NCI-H128 (cell line): ENCODE measurements at regions not wholly inside any gene's neighbourhood (a gene's known extent, or its start where the extent isn't known, plus 50 kb on each side); places are given as distances from the start of the nearest gene placed in this dataset.
"Not testable (repeated sequence)": the region's sequence is repeated elsewhere in the genome, so short reads cannot be mapped to it uniquely, and the experiment has no call there.

Source experiments
- DNase-seq: peaks from one replicate; lab custom pipeline; 2025; ENCODE audit not compliant: unreplicated experiment; lab: John Stamatoyannopoulos, UW

DNA sequence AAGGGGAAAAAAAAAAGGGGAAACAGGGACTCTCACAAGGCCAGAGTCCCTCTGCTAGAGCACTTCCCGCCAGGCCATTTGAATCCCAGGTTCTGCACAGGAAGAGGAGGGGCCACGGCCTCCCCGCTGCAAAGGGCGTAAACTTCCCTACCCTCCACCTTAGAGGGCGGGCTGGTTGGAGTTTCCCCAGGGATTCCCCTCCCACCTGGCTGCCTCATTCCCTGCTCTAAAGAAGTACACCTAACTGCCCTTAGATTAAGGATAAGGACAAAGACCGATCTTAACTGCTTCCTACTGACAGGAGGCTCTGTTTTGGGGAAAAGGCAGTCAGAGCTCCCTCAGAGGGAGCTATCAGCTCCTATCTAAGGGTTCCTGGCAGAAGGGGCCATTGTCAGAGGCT lies 102.0 kb upstream of the ARMC3 start:
- DNase-seq, result no peak

GRCh38 chr10:22824984-22825383 lies 102.9 kb upstream of the ARMC3 start:
- no peak for DNase-seq

DNA sequence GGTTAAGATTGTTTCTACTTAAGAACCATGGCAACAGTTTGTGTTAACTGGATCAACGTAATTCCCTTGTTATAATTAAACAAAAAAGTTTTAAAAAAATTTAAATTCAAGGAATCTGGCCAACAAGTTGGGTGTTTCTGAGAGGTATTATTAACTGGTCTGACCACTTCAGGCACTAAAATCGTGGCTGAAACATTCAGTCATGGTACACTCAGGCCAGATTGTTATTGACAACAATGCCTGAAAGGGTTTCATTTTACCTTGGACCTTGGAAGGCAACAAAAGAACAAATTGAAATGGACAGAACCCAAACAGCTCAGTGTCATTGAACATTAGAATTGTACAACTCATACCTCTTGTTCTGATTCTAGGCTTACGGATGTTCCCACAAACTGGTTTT lies 103.3 kb upstream of the ARMC3 start:
- no peak for DNase-seq

GRCh38 chr10:22823109-22823508 lies 104.7 kb upstream of the ARMC3 start:
- no peak for DNase-seq

DNA sequence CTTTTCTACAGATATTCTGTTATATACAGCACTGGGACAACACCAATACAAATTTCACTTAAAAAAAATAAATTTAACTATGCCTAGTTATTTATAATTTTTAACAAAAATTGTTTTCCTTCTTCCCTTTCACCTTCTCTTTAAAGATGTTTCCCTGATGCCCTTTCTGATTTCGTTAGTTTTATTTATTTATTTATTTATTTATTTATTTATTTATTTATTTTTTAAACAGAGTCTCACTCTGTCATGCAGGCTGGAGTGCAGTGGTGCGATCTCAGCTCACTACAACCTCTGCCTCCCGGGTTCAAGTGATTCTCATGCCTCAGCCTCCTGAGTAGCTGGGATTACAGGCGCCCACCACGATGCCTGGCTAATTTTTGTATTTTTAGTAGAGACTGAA lies 105.9 kb upstream of the ARMC3 start:
- DNase-seq, result not testable (repeated sequence)

- DNase-seq, result no peak
These were observed 106.4 kb upstream of the ARMC3 start for GRCh38 chr10:22821501-22821900.

DNA sequence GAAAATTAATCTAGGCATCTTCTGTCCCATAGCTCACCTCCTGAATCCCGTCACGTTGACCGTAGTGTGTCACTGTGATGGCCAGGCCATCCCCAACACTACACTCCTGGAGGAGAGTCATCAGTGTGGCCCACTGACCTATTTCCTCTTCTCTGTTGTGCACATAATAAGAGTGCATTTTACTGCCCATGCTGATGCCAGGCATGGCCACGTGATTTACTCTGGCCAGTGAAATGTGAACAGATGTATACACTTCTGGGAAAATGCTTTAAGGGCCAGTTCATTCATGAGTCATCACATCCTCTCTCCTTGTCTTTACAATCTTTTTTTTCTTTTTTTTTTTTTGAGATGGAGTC lies 101.9 kb upstream of the PIP4K2A start:
- DNase-seq, result no peak

DNA sequence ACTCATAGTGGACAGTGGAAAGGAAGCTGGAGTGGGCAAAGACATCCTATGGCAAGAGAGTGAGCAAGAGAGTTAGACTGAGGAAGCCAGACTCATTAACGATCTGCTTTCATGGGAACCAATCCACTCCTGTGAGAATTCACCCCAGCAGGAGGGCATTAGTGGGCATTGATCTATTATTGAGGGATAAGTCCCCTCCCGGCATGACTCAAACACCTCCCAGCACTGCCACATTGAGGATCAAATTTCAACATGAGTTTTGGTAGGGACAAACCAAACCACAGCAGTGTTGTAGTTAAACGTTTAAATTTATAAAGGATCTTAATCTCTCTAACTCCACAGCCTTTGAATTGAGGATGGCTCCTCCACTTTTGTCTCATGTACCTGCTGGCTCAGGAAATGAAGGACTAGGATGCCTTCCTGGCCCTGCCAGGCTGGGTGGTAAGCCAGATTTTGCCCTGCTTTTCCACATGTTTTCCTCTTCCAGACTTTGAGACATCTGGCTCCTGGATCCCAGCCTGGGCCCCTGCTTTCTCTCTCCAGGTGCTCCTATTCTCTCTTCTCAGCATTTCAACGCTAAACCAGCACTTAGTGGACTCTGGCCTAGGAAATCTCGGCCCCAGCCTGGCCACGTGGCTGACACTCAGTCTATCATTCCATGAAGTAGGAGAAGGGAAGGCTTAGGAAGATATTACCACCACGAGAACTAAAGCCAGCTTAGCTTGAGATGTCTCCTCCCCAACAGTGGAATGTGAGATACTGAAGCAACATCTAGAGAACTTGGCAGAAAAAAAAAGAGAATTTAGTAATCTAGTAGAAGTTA lies 96.5 kb upstream of the PIP4K2A start:
- DNase-seq, result no peak

- DNase-seq, result no peak
These were observed 92.9 kb upstream of the PIP4K2A start for GRCh38 chr10:22807238-22807637.

DNA sequence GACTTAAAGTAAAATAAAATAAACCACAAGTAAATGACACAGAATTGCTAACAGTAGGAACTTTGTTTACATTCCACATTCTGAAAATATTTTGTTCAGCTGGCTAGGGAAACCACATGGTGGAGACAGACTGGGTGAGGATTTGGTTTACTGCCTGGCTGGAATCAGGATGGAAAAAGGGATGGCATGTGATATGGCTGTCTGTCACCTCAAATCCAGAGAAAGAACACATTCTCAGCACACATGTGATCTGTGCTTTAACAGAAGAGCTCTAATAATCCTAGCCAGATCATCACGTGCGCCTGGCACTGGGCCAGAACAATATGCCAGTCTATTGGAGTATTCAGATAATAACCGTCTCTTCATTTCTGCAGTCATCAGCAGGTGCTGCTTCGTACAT lies 90.9 kb upstream of the PIP4K2A start:
- DNase-seq, result peak; percentile 35

DNA sequence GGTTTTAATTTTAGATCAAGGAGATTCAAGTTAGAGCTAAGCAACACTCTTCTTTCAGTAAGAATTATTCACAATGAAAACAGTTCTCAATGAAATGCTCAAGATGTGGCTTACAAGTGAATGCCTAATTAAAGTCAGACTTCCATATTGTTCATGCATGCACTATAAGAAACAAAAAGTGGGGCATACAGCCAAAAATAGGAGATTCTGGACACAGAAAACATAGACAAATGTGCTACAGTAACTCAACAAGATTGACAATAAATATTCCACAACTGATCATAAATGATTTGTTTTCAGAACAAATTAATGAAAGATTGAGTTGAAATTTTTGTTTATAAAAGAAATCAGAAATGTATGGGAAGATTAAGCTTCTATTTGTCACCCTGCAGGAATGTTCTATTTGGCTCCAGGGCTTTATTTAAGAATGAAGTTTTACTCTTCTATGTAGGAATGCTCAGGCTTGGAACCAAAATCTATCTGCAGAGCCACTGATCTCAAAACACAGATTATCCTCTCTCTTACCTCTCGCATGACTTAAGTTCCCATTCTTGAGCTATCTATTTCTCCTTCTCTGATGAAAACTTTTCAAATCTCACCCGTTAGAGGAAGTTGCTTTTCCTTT lies 89.0 kb upstream of the PIP4K2A start:
- DNase-seq, result no peak

DNA sequence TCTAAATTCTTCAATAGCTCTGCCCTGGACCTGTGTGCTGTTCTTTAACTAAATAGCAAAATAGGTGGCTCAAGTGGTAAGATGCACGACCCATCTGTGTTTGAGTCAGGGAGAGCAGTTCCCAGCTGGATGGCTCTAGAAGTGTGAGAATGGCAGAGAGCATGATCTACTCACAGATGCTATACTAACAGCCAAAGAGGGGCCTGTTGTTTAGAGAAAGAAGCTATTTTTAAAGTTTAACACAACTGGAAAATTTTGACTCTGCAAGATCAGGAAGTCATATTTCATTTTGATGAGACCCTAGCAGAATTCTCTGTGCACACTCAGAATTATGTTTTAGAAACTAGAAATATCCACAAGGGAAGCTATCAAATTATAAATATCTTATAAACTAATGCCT lies 87.4 kb upstream of the PIP4K2A start:
- no peak for DNase-seq

DNA sequence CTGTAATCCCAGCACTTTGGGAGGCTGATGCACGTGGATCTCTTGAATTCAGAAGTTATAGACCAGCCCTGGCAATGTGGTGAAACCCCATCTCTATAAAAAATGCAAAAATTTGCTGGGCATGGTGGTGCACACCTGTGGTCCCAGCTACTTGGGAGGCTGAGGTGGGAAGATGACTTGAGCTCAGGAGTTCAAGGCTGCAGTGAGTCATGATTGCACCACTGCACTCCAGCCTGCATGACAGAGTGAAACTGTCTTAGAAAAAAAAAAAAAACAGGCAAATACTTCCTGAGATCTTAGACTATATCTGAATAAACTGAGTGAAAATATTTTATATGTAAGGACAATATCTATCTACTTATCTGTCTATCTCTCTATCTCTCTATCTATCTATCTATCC lies 83.4 kb upstream of the PIP4K2A start:
- not testable (repeated sequence) for DNase-seq

DNA sequence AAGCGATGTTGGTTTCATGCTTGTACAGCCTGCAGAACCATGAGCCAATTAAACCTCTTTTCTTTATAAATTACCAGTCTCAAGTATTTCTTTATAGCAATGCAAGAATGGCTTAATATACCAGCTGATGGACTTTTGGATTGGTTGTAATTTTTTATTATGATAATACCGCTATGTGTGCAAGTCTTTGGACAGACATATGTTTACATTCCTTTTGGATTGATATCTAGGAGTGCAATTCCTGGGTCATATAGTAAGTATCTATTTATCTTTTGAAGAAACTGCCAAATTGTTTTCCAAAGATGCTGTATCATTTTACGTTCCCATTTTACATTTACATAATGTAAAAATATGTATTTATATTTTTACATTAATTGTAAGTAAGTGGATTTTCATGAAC lies 81.2 kb upstream of the PIP4K2A start:
- DNase-seq, result no peak

DNA sequence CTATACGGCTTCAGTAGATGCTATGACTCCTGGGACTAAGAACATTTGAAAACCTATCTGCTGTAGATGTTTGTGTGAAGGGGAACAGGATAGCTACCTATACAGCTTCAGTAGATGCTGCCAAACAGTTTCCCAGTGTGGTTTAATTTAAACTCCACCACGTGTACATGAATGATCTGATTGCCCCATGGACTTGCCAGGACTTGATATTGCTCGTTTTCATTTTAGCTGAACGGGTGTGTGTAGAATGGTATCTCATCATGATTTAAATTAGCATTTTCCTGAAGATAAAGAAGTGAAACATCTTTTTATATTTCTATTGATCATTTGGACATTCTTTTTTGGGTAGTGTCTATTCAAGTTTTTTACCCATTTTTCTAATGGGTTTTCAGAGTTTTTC lies 77.8 kb upstream of the PIP4K2A start:
- no peak for DNase-seq

- DNase-seq, result no peak
These were observed 77.3 kb upstream of the PIP4K2A start for GRCh38 chr10:22791665-22792064.

DNA sequence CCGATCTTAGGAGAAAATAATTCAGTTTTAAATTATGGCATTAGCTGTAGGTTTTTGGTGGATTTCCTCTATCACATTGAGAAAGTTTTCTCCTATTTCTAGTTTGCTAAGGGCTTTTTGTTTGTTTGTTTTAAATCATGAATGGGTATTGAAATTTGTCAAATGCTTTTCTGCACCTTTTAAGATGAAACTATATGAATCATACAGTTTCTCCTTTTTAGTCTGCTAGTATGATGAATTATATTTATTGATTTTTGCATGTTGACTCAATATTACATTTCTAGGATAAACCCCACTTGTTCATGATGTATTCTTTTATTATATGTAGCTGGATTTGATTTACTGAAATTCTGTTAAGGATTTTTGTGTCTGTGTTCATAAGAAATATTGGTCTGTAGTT lies 70.3 kb upstream of the PIP4K2A start:
- no peak for DNase-seq

GRCh38 chr10:22783807-22784206 lies 69.4 kb upstream of the PIP4K2A start:
- no peak for DNase-seq

GRCh38 chr10:22780474-22780885 lies 66.1 kb upstream of the PIP4K2A start:
- DNase-seq, result no peak

DNA sequence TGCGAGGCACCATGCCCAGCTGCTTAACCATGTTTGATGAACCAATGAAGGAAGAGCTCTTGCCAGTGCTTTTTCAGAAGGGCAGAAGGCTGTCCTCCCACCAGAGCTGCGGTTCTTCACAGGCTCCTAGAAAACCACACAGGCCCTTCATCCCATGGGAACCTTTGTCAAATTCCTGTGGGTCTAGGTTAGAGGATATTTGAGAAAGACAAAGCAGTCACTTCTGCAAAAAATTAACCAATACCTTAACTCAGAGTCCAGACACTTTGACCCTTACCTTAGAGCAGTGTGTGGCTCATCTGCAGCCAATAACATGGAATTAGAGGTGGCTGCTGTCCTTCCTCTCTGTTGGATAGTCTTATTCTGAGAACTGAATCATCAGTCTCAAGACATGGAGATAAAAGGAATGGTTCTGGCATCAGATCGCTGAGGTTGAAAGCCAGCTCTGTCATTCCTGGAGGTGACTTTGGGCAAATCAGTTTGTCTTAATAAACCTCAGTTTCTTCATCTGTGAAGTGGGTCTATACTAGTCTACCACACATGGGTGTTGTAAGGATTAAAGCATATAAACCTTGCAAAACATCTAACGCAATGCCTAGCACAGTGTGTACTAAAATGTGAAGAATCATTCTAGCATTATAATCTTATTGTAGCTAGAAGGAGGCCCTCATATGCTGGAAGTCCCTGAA lies 65.1 kb upstream of the PIP4K2A start:
- no peak for DNase-seq

DNA sequence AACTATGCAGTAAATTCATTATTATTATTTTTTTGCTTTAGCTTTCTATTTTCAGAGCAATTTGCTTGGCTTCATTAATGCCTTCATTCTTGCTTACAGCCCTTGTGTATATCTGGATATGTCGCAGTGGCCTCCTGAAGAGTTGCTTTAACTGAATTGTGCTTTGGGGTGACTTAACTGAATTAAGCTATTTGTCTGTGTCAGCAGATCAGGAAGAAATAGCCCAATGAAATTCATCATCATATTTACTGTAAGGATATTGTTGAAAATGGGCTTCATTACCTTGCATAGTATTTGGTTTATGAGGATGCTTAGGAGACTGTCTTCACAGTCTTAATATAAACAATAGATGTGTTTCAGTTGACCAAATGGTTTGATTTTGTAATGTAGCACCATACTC lies 59.7 kb upstream of the PIP4K2A start:
- DNase-seq, result no peak

DNA sequence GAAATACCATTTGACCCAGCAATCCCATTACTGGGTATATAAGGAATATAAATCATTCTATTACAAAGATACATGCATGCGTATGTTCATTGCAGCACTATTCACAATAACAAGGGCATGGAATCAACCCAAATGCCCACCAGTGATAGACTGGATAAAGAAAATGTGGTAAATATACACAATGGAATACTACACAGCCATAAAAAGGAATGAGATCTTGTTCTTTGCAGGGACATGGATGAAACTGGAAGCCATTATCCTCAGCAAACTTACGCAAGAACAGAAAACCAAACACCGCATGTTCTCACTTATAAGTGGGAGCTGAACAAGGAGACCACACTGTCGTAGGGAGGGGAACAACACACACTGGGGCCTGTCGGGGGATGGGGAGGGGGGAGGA lies 57.3 kb upstream of the PIP4K2A start:
- not testable (repeated sequence) for DNase-seq
